GDM1 (cell line): ENCODE measurements at regions not wholly inside any gene's neighbourhood (a gene's known extent, or its start where the extent isn't known, plus 50 kb on each side); places are given as distances from the start of the nearest gene placed in this dataset.

Experiments
- DNase-seq: peaks from one replicate; lab custom pipeline; 2025; lab: John Stamatoyannopoulos, UW

GRCh38 chr7:27364344-27364758, 121.7 kb downstream of the EVX1 start:
- no peak for DNase-seq

DNA sequence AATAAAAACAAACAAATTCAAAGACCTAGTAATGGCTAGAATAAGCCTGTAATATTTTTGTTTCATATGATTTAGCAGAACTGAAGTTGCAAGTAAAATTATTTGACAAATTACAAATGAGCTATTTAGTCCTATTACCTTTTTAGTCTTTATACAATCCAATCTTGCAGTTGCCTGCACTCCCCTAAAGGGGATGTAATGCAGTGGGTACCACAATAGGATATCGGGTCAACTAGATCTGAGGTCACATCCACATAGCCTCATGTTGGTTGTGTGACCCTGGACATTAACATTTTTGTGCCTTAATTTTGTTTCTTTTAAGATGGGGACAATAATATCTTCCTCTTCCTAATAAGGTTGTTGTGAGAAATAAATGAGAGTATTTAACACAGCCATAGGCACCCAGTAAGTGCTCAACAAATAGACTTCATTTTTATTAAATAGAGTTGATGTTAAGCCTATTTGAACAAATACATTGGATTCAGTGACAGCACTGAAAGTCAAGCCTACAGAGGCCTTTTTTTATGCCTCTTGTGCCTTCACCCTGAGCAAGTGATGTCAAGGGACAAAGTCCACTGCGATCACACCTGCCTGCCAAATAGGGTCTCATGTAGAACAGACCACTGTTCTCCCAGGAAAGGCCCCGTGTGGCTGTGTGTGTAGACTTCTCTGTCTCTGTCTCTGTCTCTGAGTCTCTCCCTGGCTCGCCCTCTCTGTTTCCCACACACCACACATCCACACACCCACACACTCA, 124.8 kb downstream of the EVX1 start:
- DNase-seq: no peak

DNA sequence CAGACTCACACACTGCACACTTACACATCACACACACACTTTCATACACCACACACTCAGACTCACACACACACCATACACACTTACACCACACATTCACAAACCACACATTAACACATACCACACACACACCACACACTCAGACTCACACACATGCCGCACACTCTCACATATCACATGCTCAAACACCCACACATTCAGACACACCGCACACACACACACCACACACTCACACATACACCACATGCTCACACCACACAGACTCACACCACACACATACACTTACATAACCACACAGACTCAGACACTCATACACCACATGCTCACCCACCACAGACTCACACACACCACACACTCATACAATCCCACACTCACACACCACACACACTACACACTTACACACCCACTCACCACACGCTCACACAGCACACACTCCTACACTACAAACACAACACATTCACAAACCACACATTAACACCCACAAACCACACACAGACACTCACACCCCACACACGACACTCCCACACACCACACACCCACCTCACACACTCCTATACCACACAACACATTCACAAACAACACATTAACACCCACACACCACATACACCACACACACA, 125.4 kb downstream of the EVX1 start:
- DNase-seq: no peak

GRCh38 chr7:27374958-27375841, 132.6 kb downstream of the EVX1 start:
- DNase-seq: no peak

DNA sequence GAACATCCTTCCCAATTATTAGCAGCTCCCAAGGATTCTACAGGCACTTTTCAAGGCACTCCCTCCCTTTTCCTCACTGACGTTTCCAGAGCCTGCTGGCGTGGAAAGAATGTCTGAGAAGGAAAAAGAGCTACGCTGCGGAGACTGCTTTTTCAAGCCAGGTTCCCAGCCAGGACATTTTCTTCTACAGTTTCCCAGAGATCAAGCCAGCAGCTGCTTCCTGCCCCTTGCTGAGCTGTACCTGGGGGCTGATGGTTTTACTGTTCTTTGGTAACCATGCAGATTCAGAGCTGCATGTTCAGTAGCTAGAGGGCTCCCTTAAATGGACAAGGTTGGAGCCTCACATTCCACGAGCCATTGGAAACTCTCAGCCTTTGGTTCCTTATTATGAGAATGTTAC, 133.4 kb downstream of the EVX1 start:
- no peak for DNase-seq

DNA sequence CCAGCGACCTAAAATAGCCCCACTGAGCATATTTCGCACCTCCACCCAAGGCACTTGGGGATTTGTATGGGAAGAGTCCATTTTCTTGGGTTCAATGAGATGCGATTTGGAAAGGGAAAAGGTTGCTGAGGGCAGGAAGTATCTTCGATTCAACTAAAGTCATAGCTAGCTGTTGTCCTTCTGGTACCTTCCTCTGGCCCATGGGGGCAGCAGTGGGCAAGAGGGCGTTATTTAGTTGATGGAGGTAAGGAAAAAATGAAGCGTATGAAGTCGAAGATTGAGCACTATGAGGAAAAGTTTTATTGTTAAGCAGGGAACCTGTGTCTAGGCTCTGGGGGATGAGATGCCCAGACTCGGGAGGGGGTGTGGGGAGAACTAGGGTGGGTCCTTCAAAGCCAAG, 135.4 kb downstream of the EVX1 start:
- DNase-seq: no peak

GRCh38 chr7:27382307-27382706, 139.7 kb downstream of the EVX1 start:
- no peak for DNase-seq

DNA sequence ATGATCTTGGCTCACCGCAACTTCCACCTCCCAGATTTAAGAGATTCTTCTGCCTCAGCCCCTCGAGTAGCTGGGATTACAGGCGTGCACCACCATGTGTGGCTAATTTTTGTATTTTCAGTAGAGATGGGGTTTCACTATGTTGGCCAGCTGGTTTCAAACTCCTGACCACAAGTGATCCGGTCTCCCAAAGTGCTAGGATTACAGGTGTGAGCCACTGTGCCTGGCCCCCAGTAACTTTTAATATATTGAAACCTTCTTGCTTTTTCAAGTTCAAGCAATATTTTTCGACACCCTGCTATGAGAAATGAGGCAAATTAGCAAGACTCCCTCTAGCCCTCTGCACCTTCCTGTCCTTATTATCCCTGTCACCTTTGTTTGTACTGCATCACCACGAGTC, 144.0 kb downstream of the EVX1 start:
- DNase-seq: no peak

DNA sequence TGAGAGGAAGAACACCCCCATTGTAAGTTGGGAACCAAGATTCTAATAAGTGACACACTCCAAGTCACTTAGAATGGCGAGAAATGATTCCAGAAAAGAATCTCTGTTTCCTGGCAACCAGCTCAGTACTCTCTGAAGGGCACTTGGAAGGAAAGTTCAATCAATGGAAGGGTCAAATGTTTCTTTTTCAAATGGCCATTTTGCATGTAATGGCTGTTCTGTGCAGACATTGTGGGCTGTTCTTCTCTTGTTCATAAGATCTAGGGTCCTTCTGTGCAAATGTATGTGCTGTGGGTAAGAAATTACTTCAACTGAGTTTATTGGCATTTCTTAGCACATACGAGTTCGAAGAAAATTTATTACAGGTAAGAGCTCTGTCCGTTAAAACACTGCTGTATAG, 145.3 kb downstream of the EVX1 start:
- DNase-seq: no peak

- DNase-seq: no peak
Observed at GRCh38 chr7:27388561-27388960, 146.0 kb downstream of the EVX1 start.

GRCh38 chr7:27389496-27389895, 146.9 kb downstream of the EVX1 start:
- no peak for DNase-seq

GRCh38 chr7:27392477-27392876, 149.9 kb downstream of the EVX1 start:
- no peak for DNase-seq

- no peak for DNase-seq
Observed at GRCh38 chr7:27394871-27395270, 152.3 kb downstream of the EVX1 start.

- no peak for DNase-seq
Observed at GRCh38 chr7:27395626-27396025, 153.0 kb downstream of the EVX1 start.

- DNase-seq: no peak
Observed at GRCh38 chr7:27397503-27397902, 154.9 kb downstream of the EVX1 start.

DNA sequence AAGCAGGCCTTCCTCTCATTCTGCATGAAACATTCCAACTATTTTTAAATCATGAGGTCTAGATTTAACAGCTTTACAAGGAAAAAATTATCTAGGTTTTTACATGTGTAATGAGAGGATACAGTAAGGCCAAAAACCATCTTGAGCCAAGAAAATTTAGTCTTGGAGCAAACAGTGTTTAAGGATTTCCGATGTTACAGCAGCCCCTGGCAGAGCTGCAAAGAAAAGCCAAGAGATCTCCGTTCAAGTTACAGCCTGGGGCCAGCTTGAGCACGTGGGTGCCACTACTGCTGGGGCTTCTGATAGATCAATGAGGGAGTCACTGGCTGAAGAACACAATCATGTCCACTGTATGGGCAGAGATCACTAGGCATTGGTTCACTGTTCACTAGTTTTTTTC, 156.2 kb downstream of the EVX1 start:
- no peak for DNase-seq

DNA sequence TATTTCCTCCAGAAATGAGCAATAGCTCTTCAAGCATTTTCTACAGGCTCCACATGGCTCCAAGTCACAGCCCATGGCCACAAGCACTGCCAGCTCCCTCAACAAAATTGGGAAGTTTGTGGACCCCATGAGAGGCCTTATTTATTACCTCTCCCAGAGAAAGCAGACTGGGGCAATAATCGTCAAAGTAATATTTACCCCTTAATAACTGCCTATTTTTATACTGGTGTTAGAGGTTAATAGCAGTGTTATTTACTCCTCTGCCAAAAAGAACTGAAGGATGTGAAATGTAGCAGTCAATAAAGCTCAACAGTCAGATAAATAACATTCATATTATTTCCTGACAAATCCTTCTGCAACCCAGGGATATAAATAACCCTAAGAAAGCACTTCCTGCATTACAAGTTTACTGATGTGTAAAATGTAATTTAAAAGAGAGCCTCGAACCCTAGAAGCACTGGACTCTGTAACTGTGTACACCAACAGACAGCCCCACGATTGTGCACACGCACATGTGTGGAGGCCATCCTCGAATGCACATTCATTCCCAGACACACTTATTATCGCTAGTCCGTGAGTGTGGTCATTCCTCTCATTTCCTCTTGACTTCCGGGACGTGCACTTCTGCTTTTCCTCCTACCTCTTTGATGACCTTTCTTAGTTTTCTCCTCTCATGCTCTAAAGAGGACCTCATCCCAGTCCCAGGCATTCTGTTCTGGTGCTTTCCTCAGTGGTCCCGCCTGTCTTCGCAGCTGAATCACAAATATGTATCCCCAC, 157.4 kb downstream of the EVX1 start:
- no peak for DNase-seq

GRCh38 chr7:27405780-27406179, 163.2 kb downstream of the EVX1 start:
- DNase-seq: no peak

- no peak for DNase-seq
Observed at GRCh38 chr7:27409311-27409710, 166.7 kb downstream of the EVX1 start.

GRCh38 chr7:27409776-27410175, 167.2 kb downstream of the EVX1 start:
- DNase-seq: no peak

DNA sequence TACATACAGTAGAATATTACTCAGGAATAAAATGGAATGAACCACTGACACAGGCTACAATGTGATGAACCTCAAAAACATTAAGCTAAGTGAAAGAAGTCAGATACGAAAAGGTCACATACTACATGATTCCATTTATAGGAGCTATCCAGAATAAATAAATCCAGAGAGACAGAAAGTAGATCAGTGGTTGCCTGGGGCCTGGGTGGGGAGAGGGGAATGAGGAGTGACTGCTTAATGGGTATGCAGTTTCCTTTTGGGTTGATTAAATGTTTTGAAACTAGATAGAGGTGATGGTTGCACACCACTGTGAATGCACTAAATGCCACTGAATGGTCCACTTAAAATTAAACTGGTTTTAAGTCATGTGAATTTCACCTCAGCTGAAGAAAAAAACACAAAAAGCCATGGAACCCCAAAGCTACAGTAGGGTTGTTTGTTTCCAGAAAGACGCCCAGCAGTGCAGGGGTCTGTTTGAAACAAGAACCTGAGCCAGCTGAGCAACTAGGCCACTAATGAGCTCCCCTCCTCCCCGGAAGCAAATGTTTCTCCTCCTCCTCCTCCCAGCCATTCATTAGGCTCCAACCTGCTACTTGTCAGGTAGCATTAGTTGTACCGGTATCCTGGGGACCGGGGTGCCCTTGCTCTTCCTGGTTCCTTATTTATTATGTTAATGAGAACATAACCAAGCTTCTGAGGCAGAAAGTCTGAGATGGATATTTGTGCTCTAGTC, 168.4 kb downstream of the EVX1 start:
- no peak for DNase-seq
